HG03060 (cell line): ENCODE measurements at regions not wholly inside any gene's neighbourhood (a gene's known extent, or its start where the extent isn't known, plus 50 kb on each side); places are given as distances from the start of the nearest gene placed in this dataset.

ENCODE experiments used
- ATAC-seq: cut with Tn5 transposase; IDR thresholded peaks from one replicate; pipeline ENCODE4 v1.9.1; 2021; ENCODE audit warnings: low read depth, moderate number of reproducible peaks; ENCODE audit not compliant: unreplicated experiment

- no peak for ATAC-seq
Measured at GRCh38 chr2:120807751-120808150, 72.1 kb downstream of the GLI2 start.

GRCh38 chr2:120809151-120809550 is 73.5 kb downstream of the GLI2 start:
- ATAC-seq: no peak

GRCh38 chr2:120809609-120810440 is 74.2 kb downstream of the GLI2 start:
- no peak for ATAC-seq

GRCh38 chr2:120810639-120811038 is 75.0 kb downstream of the GLI2 start:
- ATAC-seq: no peak

- no peak for ATAC-seq
Measured at GRCh38 chr2:120812866-120813265, 77.2 kb downstream of the GLI2 start.

GRCh38 chr2:120814352-120814751 is 78.7 kb downstream of the GLI2 start:
- ATAC-seq: no peak

GRCh38 chr2:120815292-120815691 is 79.6 kb downstream of the GLI2 start:
- no peak for ATAC-seq

- ATAC-seq: no peak
Measured at GRCh38 chr2:120817136-120817955, 81.7 kb downstream of the GLI2 start.

- ATAC-seq: no peak
Measured at GRCh38 chr2:120817956-120818325, 82.3 kb downstream of the GLI2 start.

GRCh38 chr2:120818441-120818920 is 82.8 kb downstream of the GLI2 start:
- no peak for ATAC-seq

GRCh38 chr2:120819720-120820210 is 84.1 kb downstream of the GLI2 start:
- no peak for ATAC-seq

GRCh38 chr2:120820263-120820952 is 84.7 kb downstream of the GLI2 start:
- ATAC-seq: no peak

- no peak for ATAC-seq
Measured at GRCh38 chr2:120820953-120821279, 85.2 kb downstream of the GLI2 start.

- no peak for ATAC-seq
Measured at GRCh38 chr2:120821446-120822160, 85.9 kb downstream of the GLI2 start.

- ATAC-seq: no peak
Measured at GRCh38 chr2:120822933-120823332, 87.3 kb downstream of the GLI2 start.

- no peak for ATAC-seq
Measured at GRCh38 chr2:120823551-120823950, 87.9 kb downstream of the GLI2 start.

- ATAC-seq: no peak
Measured at GRCh38 chr2:120824246-120824645, 88.6 kb downstream of the GLI2 start.

- ATAC-seq: no peak
Measured at GRCh38 chr2:120825370-120826259, 89.9 kb downstream of the GLI2 start.

- no peak for ATAC-seq
Measured at GRCh38 chr2:120826260-120826648, 90.6 kb downstream of the GLI2 start.
